ENCODE measurements at regions not wholly inside any gene's neighbourhood (a gene's known extent, or its start where the extent isn't known, plus 50 kb on each side); places are given as distances from the start of the nearest gene placed in this dataset.

- TF ChIP-seq FOXP2 (optimal IDR thresholded peaks at IDR 0.05; ENCODE audit: borderline replicate concordance, extremely low read depth, extremely low read length, insufficient read depth) (no peak), TAF1 (IDR thresholded peaks at IDR 0.05; ENCODE audit: borderline replicate concordance, insufficient read depth, low read length) (no peak), POLR2AphosphoS5 (IDR thresholded peaks at IDR 0.05; ENCODE audit: low read depth, low read length) (no peak), REST (IDR thresholded peaks at IDR 0.05; ENCODE audit: insufficient read depth in 1 of 2, low read depth in 2 of 2, low read length in 2 of 2) (no peak), SIN3A (IDR thresholded peaks at IDR 0.05; ENCODE audit: borderline replicate concordance, insufficient read depth, low read length) (no peak)
These were observed 2085.0 kb downstream of the NCAM2 start for GRCh38 chr21:23083242-23083641.

- TF ChIP-seq REST (IDR thresholded peaks at IDR 0.05; ENCODE audit: insufficient read depth in 1 of 2, low read depth in 2 of 2, low read length in 2 of 2) (no peak), SIN3A (IDR thresholded peaks at IDR 0.05; ENCODE audit: borderline replicate concordance, insufficient read depth, low read length) (no peak), TAF1 (IDR thresholded peaks at IDR 0.05; ENCODE audit: borderline replicate concordance, insufficient read depth, low read length) (no peak), POLR2AphosphoS5 (IDR thresholded peaks at IDR 0.05; ENCODE audit: low read depth, low read length) (no peak), FOXP2 (optimal IDR thresholded peaks at IDR 0.05; ENCODE audit: borderline replicate concordance, extremely low read depth, extremely low read length, insufficient read depth) (no peak)
These were observed 2095.1 kb downstream of the NCAM2 start for GRCh38 chr21:23093259-23093658.

GRCh38 chr21:23099185-23099584 is 2101.0 kb downstream of the NCAM2 start:
- TF ChIP-seq REST (IDR thresholded peaks at IDR 0.05; ENCODE audit: insufficient read depth in 1 of 2, low read depth in 2 of 2, low read length in 2 of 2), result no peak
- TF ChIP-seq TAF1 (IDR thresholded peaks at IDR 0.05; ENCODE audit: borderline replicate concordance, insufficient read depth, low read length), result no peak
- no peak for TF ChIP-seq POLR2AphosphoS5 (IDR thresholded peaks at IDR 0.05; ENCODE audit: low read depth, low read length)
- no peak for TF ChIP-seq SIN3A (IDR thresholded peaks at IDR 0.05; ENCODE audit: borderline replicate concordance, insufficient read depth, low read length)
- TF ChIP-seq FOXP2 (optimal IDR thresholded peaks at IDR 0.05; ENCODE audit: borderline replicate concordance, extremely low read depth, extremely low read length, insufficient read depth), result no peak

GRCh38 chr21:23101111-23101510 is 2102.9 kb downstream of the NCAM2 start:
- TF ChIP-seq REST (IDR thresholded peaks at IDR 0.05; ENCODE audit: insufficient read depth in 1 of 2, low read depth in 2 of 2, low read length in 2 of 2) (no peak), FOXP2 (optimal IDR thresholded peaks at IDR 0.05; ENCODE audit: borderline replicate concordance, extremely low read depth, extremely low read length, insufficient read depth) (no peak), POLR2AphosphoS5 (IDR thresholded peaks at IDR 0.05; ENCODE audit: low read depth, low read length) (no peak), SIN3A (IDR thresholded peaks at IDR 0.05; ENCODE audit: borderline replicate concordance, insufficient read depth, low read length) (no peak), TAF1 (IDR thresholded peaks at IDR 0.05; ENCODE audit: borderline replicate concordance, insufficient read depth, low read length) (no peak)

GRCh38 chr21:23108533-23108932 is 2110.3 kb downstream of the NCAM2 start:
- no peak for TF ChIP-seq POLR2AphosphoS5 (IDR thresholded peaks at IDR 0.05; ENCODE audit: low read depth, low read length)
- TF ChIP-seq TAF1 (IDR thresholded peaks at IDR 0.05; ENCODE audit: borderline replicate concordance, insufficient read depth, low read length), result no peak
- TF ChIP-seq FOXP2 (optimal IDR thresholded peaks at IDR 0.05; ENCODE audit: borderline replicate concordance, extremely low read depth, extremely low read length, insufficient read depth), result no peak
- no peak for TF ChIP-seq REST (IDR thresholded peaks at IDR 0.05; ENCODE audit: insufficient read depth in 1 of 2, low read depth in 2 of 2, low read length in 2 of 2)
- no peak for TF ChIP-seq SIN3A (IDR thresholded peaks at IDR 0.05; ENCODE audit: borderline replicate concordance, insufficient read depth, low read length)
